ENCODE measurements at regions not wholly inside any gene's neighbourhood (a gene's known extent, or its start where the extent isn't known, plus 50 kb on each side); places are given as distances from the start of the nearest gene placed in this dataset.
"Not testable (repeated sequence)": the region's sequence is repeated elsewhere in the genome, so short reads cannot be mapped to it uniquely, and the experiment has no call there.

GRCh38 chr4:132813061-132813460 is 336.0 kb upstream of the PCDH10 start:
- TF ChIP-seq ETS1 (CRISPR knock-in tag; IDR thresholded peaks at IDR 0.05); NONO (IDR thresholded peaks at IDR 0.05); NONO (CRISPR knock-in tag; conservative IDR thresholded peaks at IDR 0.05); HMG20A (CRISPR knock-in tag; IDR thresholded peaks at IDR 0.05; ENCODE audit: borderline replicate concordance): not testable (repeated sequence)

All from HepG2 (cell line).